Activated naive CD8-positive, alpha-beta T cell treated with anti-CD3 and anti-CD28 coated beads for 36 hours (primary cell): ENCODE measurements at regions not wholly inside any gene's neighbourhood (a gene's known extent, or its start where the extent isn't known, plus 50 kb on each side); places are given as distances from the start of the nearest gene placed in this dataset.

ENCODE experiments used
- DNase-seq: peaks from one replicate; pipeline ENCODE4 v3.0.0; 2021
- H3K27ac Mint-ChIP-seq: one replicate; pipeline ENCODE4 v1.8.0; 2022; ENCODE audit warnings: mild to moderate bottlenecking, moderate library complexity, mixed read lengths
- H3K27me3 Mint-ChIP-seq: one replicate; pipeline ENCODE4 v1.8.0; 2022; ENCODE audit warnings: mild to moderate bottlenecking, mixed read lengths
- H3K36me3 Mint-ChIP-seq: one replicate; pipeline ENCODE4 v1.8.0; 2021; ENCODE audit warnings: mild to moderate bottlenecking, mixed read lengths
- H3K4me1 Mint-ChIP-seq: one replicate; pipeline ENCODE4 v1.8.0; 2021; ENCODE audit warnings: mixed read lengths
- H3K4me3 Mint-ChIP-seq: one replicate; pipeline ENCODE4 v1.8.0; 2022; ENCODE audit warnings: mild to moderate bottlenecking, moderate library complexity, mixed read lengths
- H3K9me3 Mint-ChIP-seq: one replicate; pipeline ENCODE4 v1.8.0; 2022; ENCODE audit warnings: mixed read lengths

DNA sequence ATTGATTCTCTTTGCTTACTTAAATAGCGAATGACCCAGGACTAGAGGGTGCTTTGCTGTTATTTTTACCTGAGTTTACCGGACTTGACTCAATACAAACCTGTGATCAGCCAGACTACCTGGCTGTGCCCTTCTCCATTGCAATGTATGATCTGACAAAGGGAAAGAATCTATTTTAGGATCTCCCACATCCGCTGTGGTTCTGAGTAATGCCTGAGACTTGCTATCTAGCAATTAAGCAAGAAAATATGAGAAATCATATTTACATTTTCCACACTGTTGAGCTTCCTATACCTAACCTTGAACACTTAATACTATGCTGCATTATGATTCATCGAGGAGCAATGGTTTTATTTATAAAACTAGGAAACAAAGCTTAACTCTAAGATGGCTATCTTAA, 215.2 kb downstream of the RAD51AP2 start:
- H3K9me3 Mint-ChIP-seq = peaks cover 1% of the 10 kb centered on the region

DNA sequence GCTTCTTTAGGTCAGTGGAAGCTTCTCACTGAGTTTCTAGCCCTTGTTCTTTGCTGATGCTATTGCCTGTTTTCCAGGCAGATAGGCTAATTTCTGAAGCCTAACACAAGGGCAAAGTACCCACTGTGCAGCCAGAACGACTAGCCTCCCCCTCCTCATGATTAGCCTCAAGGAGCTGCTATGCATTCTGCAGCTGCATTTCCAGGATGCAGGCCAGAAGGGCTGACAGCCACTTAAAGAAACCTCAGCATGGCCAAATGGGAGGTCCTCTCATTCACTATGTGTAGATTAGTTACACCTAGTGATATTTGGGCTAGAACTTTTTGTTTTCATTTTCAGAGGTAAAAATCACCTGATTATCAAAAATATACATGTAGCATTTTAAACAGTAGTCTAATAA, 216.0 kb downstream of the RAD51AP2 start:
- Mint-ChIP-seq H3K36me3 (no peaks in the 10 kb centered on the region), H3K27ac (no peak overlapping the region), H3K27me3 (peaks cover 3% of the 10 kb centered on the region), H3K9me3 (peaks cover 1% of the 10 kb centered on the region), H3K4me3 (no peak overlapping the region), H3K4me1 (no peaks in the 10 kb centered on the region)
- no peak for DNase-seq

More for the DNA sequence above, 215.2 kb downstream of the RAD51AP2 start:
- no peak for DNase-seq
- peaks cover 4% of the 10 kb centered on the region for H3K27me3 Mint-ChIP-seq
- no peak overlapping the region for H3K4me3 Mint-ChIP-seq
- H3K36me3 Mint-ChIP-seq = no peaks in the 10 kb centered on the region
- no peak overlapping the region for H3K27ac Mint-ChIP-seq
- H3K4me1 Mint-ChIP-seq = no peaks in the 10 kb centered on the region

- no peak for DNase-seq
- Mint-ChIP-seq H3K27me3 (no peaks in the 10 kb centered on the region), H3K4me3 (no peak overlapping the region), H3K36me3 (no peaks in the 10 kb centered on the region), H3K27ac (no peak overlapping the region), H3K4me1 (no peaks in the 10 kb centered on the region), H3K9me3 (peaks cover 1% of the 10 kb centered on the region)
Observed at GRCh38 chr2:17301437-17301836, 216.8 kb downstream of the RAD51AP2 start.

DNA sequence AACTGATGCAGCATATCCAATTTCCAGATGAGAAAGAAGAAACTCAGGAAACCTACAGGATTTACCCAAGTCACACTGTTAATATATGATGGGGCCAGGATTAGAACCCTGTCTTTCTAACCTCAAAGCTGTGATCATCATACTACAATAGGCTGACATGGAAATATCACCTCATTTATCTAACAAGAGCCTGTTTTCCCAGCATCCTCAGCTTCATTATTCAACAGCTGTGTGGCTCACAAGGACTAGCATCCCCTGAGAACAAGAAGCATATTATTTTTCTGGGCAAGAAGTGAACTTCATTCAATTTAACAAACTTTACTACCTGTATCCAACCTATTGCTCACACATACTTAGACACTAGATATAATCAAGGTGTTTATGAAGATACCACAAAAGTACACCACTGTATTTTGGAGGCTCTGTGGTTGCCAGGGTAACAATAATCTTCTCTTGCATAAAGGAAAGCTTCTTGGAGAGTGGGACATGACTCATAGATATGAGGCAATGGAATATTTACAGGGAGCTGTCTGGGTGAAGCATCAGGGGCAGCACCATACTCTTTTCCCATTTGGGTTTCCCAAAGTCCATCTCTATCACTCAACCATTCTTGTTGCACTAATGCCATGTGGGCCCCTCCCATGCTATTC, 218.2 kb downstream of the RAD51AP2 start:
- no peak for DNase-seq
- Mint-ChIP-seq H3K9me3 (peaks cover 1% of the 10 kb centered on the region), H3K4me1 (no peaks in the 10 kb centered on the region), H3K4me3 (no peak overlapping the region), H3K36me3 (no peaks in the 10 kb centered on the region), H3K27ac (no peak overlapping the region), H3K27me3 (no peaks in the 10 kb centered on the region)

DNA sequence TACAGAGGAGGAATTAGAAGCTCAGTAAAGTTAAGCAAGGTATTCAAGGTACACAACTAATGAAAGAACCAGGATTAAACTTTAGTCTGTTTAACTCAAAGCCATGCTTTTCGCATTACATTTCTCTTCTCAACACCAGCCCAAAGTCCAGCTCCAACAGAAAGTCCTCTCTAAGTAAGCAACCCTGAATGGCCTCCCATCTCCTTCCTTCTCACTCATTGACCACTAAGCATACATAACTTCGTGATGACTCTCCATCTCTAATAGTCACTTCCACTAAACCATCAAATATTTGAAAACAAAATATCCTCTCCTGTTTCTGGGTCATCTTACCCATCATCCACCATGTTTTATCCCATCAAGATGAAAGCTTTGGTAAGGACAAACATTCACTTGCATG, 219.8 kb downstream of the RAD51AP2 start:
- no peak overlapping the region for H3K4me3 Mint-ChIP-seq
- no peaks in the 10 kb centered on the region for H3K27me3 Mint-ChIP-seq
- H3K4me1 Mint-ChIP-seq = no peaks in the 10 kb centered on the region
- H3K36me3 Mint-ChIP-seq = no peaks in the 10 kb centered on the region
- no peak overlapping the region for H3K27ac Mint-ChIP-seq
- H3K9me3 Mint-ChIP-seq = peaks cover 1% of the 10 kb centered on the region
- no peak for DNase-seq

DNA sequence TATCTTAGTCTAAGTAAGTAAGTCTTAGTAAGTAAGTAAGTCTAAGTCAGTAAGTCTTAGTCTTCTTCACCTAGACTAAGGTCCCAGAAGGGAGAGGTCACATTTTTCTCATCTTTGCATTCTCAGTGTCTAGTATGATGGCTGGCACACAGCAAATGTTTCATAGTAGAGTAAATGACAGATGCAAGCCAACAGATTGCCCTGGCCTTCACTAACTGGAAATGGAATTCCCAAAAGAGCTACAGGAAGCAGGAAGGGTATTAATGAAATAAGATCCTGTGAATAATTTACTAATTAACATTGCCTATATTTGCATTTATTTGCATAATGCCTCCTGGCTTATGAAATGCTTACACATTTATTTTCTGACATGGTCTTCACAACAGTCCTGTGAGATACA, 221.6 kb downstream of the RAD51AP2 start:
- DNase-seq = no peak
- Mint-ChIP-seq H3K9me3 (no peaks in the 10 kb centered on the region), H3K36me3 (no peaks in the 10 kb centered on the region)

GRCh38 chr2:17289669-17290068, 228.6 kb downstream of the RAD51AP2 start:
- no peak for DNase-seq
- peaks cover 3% of the 10 kb centered on the region for H3K9me3 Mint-ChIP-seq

More for the DNA sequence above, 221.6 kb downstream of the RAD51AP2 start:
- no peaks in the 10 kb centered on the region for H3K4me1 Mint-ChIP-seq
- no peak overlapping the region for H3K27ac Mint-ChIP-seq
- H3K4me3 Mint-ChIP-seq = no peak overlapping the region
- H3K27me3 Mint-ChIP-seq = no peaks in the 10 kb centered on the region

GRCh38 chr2:17287183-17287582, 231.1 kb downstream of the RAD51AP2 start:
- H3K27me3 Mint-ChIP-seq = no peaks in the 10 kb centered on the region
- no peaks in the 10 kb centered on the region for H3K4me1 Mint-ChIP-seq
- no peak overlapping the region for H3K27ac Mint-ChIP-seq
- DNase-seq = no peak
- H3K36me3 Mint-ChIP-seq = no peaks in the 10 kb centered on the region
- H3K9me3 Mint-ChIP-seq = peaks cover 5% of the 10 kb centered on the region
- H3K4me3 Mint-ChIP-seq = no peak overlapping the region

More at GRCh38 chr2:17289669-17290068, 228.6 kb downstream of the RAD51AP2 start:
- no peaks in the 10 kb centered on the region for H3K4me1 Mint-ChIP-seq
- H3K36me3 Mint-ChIP-seq = no peaks in the 10 kb centered on the region
- H3K27me3 Mint-ChIP-seq = no peaks in the 10 kb centered on the region
- no peak overlapping the region for H3K27ac Mint-ChIP-seq
- no peak overlapping the region for H3K4me3 Mint-ChIP-seq

DNA sequence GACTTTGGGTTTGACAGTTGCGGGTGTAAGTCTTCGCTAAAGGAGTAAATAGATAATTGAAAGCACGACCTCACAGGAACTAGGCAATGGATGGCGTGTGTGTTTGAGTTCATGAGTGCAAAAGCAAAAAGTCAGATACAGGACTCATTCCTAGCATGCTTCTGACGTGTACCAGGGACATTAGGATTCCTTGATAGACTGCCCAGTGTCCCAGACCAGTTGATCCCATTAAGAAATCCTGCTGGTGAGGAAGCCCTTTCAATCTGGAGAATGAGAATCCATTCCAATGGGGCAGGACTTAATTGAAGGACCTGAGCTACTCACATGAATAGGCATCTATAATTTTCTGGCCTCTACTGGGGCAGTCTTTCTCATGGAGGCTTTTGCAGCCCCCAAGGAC, 235.4 kb downstream of the RAD51AP2 start:
- Mint-ChIP-seq H3K9me3 (peaks cover 8% of the 10 kb centered on the region), H3K4me1 (no peaks in the 10 kb centered on the region), H3K27ac (no peak overlapping the region), H3K36me3 (no peaks in the 10 kb centered on the region), H3K27me3 (no peaks in the 10 kb centered on the region), H3K4me3 (no peak overlapping the region)
- no peak for DNase-seq

GRCh38 chr2:17282245-17282644, 236.0 kb downstream of the RAD51AP2 start:
- Mint-ChIP-seq H3K27me3 (no peaks in the 10 kb centered on the region), H3K36me3 (no peaks in the 10 kb centered on the region), H3K4me3 (no peak overlapping the region)

DNA sequence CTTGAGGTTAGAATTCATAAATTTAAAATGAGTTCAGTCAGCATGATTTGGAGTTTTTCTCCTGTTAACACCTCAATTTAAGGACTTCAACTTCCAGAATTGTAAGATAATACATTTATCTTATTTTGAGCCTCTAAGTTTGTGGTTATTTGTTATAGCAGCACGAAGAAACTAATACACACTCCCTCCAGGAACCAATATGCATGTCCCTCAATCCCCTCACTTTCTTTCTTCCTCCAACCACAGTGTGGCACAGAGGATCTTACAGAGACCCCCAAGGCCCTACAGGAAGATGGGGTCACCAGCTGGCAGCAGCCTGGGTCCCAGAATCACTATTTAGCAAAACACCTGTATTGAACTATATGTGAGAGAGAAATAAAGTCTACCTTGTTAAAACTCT, 242.0 kb downstream of the RAD51AP2 start:
- no peak for DNase-seq
- Mint-ChIP-seq H3K36me3 (no peaks in the 10 kb centered on the region), H3K4me3 (no peak overlapping the region), H3K27ac (no peak overlapping the region), H3K27me3 (peaks cover 3% of the 10 kb centered on the region), H3K4me1 (no peaks in the 10 kb centered on the region), H3K9me3 (peaks cover 6% of the 10 kb centered on the region)

More at GRCh38 chr2:17282245-17282644, 236.0 kb downstream of the RAD51AP2 start:
- H3K27ac Mint-ChIP-seq = no peak overlapping the region
- DNase-seq = no peak
- H3K9me3 Mint-ChIP-seq = peaks cover 8% of the 10 kb centered on the region
- no peaks in the 10 kb centered on the region for H3K4me1 Mint-ChIP-seq

- peaks cover 3% of the 10 kb centered on the region for H3K27me3 Mint-ChIP-seq
- no peak overlapping the region for H3K4me3 Mint-ChIP-seq
- no peaks in the 10 kb centered on the region for H3K4me1 Mint-ChIP-seq
- no peak for DNase-seq
- no peak overlapping the region for H3K27ac Mint-ChIP-seq
- H3K9me3 Mint-ChIP-seq = peaks cover 3% of the 10 kb centered on the region
- no peaks in the 10 kb centered on the region for H3K36me3 Mint-ChIP-seq
Observed at GRCh38 chr2:17272652-17273525, 245.4 kb downstream of the RAD51AP2 start.

DNA sequence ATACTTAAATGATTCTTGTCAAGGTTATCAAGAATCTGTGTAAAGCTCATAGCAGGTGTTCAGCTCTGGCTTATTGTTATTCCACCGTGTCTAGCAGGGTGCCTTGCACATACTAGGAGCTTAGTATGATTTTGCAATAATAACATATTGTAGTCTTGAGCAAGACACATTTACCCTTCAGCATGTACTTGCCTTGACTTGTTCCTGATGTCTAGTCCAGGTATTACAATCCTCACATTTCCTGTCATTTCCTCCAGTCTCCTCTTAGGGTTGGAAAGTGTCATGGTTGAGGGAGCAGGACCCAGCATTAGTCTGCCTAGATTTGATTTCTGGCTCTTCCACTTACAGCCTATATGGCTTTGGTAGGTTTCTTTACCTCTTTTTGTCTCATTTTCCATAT, 246.1 kb downstream of the RAD51AP2 start:
- Mint-ChIP-seq H3K36me3 (no peaks in the 10 kb centered on the region), H3K4me3 (no peak overlapping the region), H3K4me1 (no peaks in the 10 kb centered on the region), H3K27me3 (peaks cover 3% of the 10 kb centered on the region), H3K27ac (no peak overlapping the region), H3K9me3 (peaks cover 3% of the 10 kb centered on the region)
- no peak for DNase-seq

GRCh38 chr2:17271416-17271815, 246.8 kb downstream of the RAD51AP2 start:
- Mint-ChIP-seq H3K27me3 (peaks cover 3% of the 10 kb centered on the region), H3K27ac (no peak overlapping the region), H3K4me3 (no peak overlapping the region), H3K36me3 (no peaks in the 10 kb centered on the region), H3K9me3 (peaks cover 2% of the 10 kb centered on the region), H3K4me1 (no peaks in the 10 kb centered on the region)
- no peak for DNase-seq

DNA sequence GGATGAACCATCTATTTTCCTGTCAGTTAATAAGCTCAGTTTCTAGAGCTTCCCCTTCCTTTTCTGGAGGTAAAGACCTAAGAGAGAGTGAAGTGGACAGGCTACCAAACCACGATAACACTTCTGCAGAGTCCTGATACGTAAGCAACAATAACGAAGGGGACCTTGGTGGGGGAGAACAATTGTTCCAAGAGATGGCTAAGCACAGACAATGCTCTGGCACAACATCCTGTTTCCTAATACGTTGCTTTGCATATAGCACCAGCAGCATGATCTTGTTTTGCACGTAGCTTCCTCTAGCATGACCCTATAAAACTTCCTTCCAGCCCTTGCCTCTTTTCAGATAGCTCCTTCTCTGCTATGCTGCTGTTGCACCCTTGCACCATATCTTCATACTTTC, 247.3 kb downstream of the RAD51AP2 start:
- H3K36me3 Mint-ChIP-seq = no peaks in the 10 kb centered on the region
- H3K27ac Mint-ChIP-seq = no peak overlapping the region
- H3K27me3 Mint-ChIP-seq = peaks cover 3% of the 10 kb centered on the region
- H3K4me1 Mint-ChIP-seq = no peaks in the 10 kb centered on the region
- no peak for DNase-seq
- no peak overlapping the region for H3K4me3 Mint-ChIP-seq
- no peaks in the 10 kb centered on the region for H3K9me3 Mint-ChIP-seq

GRCh38 chr2:17263570-17263968, 254.7 kb downstream of the RAD51AP2 start:
- Mint-ChIP-seq H3K4me3 (no peak overlapping the region), H3K27me3 (no peaks in the 10 kb centered on the region), H3K27ac (no peak overlapping the region), H3K4me1 (no peaks in the 10 kb centered on the region), H3K9me3 (no peaks in the 10 kb centered on the region), H3K36me3 (no peaks in the 10 kb centered on the region)
- DNase-seq = no peak
